Natural killer cell treated with Interleukin-12 subunit alpha and Interleukin-12 subunit beta and Interleukin-15 and Interleukin-18, amount 100 ng/mL, for 72 hours (primary cell): ENCODE measurements at regions not wholly inside any gene's neighbourhood (a gene's known extent, or its start where the extent isn't known, plus 50 kb on each side); places are given as distances from the start of the nearest gene placed in this dataset.
"Not testable (repeated sequence)": the region's sequence is repeated elsewhere in the genome, so short reads cannot be mapped to it uniquely, and the experiment has no call there.

ENCODE experiments used
- ATAC-seq, 2 donors: fragments of 150-1000 bp; cut with Tn5 transposase in 1 of 2; sonication (Bioruptor Pico), chemical (Tn5 transposase) in 1 of 2; 2 replicates each; pipeline ENCODE4 v1.10.0; 2021
- DNase-seq: peaks from one replicate; pipeline ENCODE4 v3.0.0; 2022; ENCODE audit warnings: low spot score
- H3K27ac Mint-ChIP-seq, 2 donors: 1 replicate in 1 of 2; 2 replicates in 1 of 2; pipeline ENCODE4 v1.8.0; 2022; ENCODE audit warnings: mixed read lengths in 2 of 2, mild to moderate bottlenecking in 1 of 2, moderate library complexity in 1 of 2
- H3K27me3 Mint-ChIP-seq, 2 donors: 1 replicate in 1 of 2; 2 replicates in 1 of 2; pipeline ENCODE4 v1.8.0; 2022; ENCODE audit warnings: mixed read lengths in 2 of 2
- H3K36me3 Mint-ChIP-seq: one replicate; pipeline ENCODE4 v1.8.0; 2022; ENCODE audit warnings: mixed read lengths
- H3K4me1 Mint-ChIP-seq, 2 donors: 1 replicate in 1 of 2; 2 replicates in 1 of 2; pipeline ENCODE4 v1.8.0; 2022; ENCODE audit warnings: low read depth in 2 of 2, mixed read lengths in 2 of 2, mild to moderate bottlenecking in 1 of 2
- H3K4me3 Mint-ChIP-seq: one replicate; pipeline ENCODE4 v1.8.0; 2022; ENCODE audit warnings: mixed read lengths
- H3K9me3 Mint-ChIP-seq: 2 replicates; pipeline ENCODE4 v1.8.0; 2022; ENCODE audit warnings: mixed read lengths

DNA sequence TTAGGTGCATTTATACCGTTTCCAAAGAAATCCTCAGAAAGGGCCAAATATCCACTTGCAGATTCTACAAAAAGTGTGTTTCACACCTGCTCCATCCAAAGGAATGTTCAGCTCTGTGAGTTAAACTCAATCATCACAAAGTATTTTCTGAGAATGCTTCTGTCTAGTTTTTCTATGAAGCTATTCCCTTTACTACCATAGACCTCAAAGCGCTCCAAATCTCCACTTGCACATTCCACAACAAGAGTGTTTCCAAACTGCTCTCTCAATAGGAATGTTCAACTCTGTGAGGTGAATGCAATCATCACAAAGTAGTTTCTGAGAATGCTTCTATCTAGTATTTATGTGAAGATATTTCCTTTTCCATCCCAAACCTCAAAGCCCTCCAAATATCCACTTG is 412.7 kb upstream of the WSB1 start:
- not testable (repeated sequence) for H3K27ac Mint-ChIP-seq, H3K4me1 Mint-ChIP-seq, H3K36me3 Mint-ChIP-seq, H3K4me3 Mint-ChIP-seq, H3K9me3 Mint-ChIP-seq, H3K27me3 Mint-ChIP-seq, DNase-seq
- ATAC-seq: peak in 1 of 2 donors; percentile 13

DNA sequence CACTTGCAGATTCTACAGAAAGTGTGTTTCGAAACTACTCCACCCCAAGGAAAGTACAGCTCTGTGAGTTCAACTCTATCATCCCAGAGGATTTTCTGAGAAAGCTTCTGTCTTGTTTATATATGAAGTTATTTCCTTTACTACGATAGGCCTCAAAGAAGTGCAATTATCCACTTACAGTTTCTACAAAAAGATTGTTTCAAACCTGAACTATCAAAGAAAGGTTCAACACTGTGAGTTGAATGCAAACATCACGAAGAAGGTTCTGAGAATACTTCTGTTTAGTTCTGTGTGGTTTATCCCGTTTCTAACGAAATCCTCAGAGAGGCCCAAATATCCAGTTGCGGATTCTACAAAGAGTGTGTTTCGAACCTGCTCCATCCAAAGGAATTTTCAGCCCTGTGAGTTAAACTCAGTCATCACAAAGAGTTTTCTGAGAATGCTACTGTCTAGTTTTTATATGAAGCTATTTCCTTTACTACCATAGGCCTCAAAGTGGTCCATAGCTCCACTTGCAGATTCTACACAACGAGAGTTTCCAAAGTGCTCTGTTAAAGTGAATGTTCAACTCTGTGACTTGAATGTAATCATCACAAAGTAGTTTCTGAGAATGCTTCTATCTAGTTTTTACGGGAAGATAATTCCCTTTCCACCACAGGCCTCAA is 411.7 kb upstream of the WSB1 start:
- H3K4me1 Mint-ChIP-seq, H3K27ac Mint-ChIP-seq, H3K9me3 Mint-ChIP-seq, H3K4me3 Mint-ChIP-seq, DNase-seq, H3K36me3 Mint-ChIP-seq, H3K27me3 Mint-ChIP-seq: not testable (repeated sequence)
- ATAC-seq: peak; percentile 74 to 79

DNA sequence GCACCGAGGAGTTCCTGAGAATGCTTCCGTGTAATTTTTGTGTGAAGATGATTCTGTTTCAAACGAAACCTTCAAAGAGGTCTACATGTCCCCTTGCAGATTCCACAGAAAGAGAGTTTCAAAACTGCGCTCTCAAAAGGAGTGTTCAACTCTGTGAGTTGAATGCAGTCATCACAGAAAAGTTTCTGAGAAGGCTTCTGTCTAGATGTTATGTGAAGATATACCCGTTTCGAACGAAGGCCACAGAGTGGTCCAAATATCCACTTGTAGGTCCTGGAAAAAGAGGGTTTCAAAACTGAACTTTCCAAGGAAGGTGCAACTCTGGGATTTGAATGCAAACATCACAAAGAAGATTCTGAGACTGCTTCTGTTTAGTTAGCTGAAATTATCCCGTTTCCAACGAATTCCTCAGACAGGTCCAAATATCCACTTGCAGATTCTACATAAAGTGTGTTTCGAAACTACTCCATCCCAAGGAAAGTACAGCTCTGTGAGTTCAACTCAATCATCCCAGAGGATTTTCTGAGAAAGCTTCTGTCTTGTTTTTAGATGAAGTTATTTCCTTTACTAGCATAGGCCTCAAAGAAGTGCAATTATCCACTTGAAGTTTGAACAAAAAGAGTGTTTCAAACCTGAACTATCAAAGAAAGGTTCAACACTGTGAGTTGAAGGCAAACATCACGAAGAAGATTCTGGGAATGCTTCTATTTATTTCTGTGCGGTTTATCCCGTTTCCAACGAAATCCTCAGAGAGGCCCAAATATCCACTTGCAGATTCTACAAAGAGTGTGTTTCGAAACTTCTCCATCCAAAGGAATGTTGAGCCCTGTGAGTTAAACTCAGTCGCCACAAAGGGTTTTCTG is 409.8 kb upstream of the WSB1 start:
- H3K9me3 Mint-ChIP-seq, H3K27ac Mint-ChIP-seq, H3K36me3 Mint-ChIP-seq, H3K4me3 Mint-ChIP-seq, H3K4me1 Mint-ChIP-seq, DNase-seq, H3K27me3 Mint-ChIP-seq: not testable (repeated sequence)
- ATAC-seq: peak; percentile 61 to 65

DNA sequence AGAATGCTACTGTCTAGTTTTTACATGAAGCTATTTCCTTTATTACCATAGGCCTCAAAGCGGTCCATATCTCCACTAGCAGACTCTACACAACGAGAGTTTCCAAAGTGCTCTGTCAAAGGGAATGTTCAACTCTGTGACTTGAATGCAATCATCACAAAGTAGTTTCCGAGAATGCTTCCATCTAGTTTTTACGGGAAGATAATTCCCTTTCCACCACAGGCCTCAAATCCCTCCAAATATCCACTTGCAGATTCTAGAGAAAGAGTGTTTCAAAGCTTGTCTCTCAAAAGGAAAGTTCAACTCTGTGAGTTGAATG is 409.2 kb upstream of the WSB1 start:
- not testable (repeated sequence) for H3K4me1 Mint-ChIP-seq, H3K4me3 Mint-ChIP-seq, DNase-seq, H3K27ac Mint-ChIP-seq, H3K36me3 Mint-ChIP-seq, H3K9me3 Mint-ChIP-seq, H3K27me3 Mint-ChIP-seq
- ATAC-seq: peak; percentile 8 to 25

DNA sequence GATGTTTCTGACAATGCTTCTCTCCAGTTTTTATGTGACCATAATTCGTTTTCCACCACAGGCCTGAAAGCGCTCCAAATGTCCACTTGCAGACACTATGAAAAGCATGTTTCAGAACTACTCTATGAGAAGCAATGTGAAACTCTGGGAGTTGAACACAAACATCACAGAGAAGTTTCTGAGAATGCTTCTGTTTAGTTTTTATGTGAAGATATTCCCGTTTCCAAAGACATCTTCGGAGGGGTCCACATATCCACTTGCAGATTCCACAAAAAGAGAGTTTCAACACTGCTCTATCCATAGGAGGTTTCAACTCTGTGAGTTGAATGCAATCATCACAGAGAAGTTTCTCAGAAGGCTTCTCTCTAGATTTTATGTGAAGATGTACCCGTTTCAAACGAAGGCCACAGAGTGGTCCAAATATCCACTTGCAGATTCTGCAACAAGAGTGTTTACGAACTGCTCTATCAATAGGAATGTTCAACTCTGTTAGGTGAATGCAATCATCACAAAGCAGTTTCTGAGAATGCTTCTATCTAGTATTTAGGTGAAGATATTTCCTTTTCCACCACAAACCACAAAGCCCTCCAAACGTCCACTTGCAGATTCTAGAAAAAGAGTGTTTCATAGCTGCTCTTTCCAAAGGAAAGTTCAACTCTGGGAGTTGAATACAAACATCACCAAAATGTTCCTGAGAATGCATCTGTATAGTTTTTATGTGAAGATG is 408.5 kb upstream of the WSB1 start:
- not testable (repeated sequence) for H3K27me3 Mint-ChIP-seq, H3K9me3 Mint-ChIP-seq, H3K27ac Mint-ChIP-seq, H3K4me3 Mint-ChIP-seq, H3K36me3 Mint-ChIP-seq, H3K4me1 Mint-ChIP-seq
- ATAC-seq (peak; percentile 46 to 50), DNase-seq (peak; percentile 74)
